ENCODE measurements at regions not wholly inside any gene's neighbourhood (a gene's known extent, or its start where the extent isn't known, plus 50 kb on each side); places are given as distances from the start of the nearest gene placed in this dataset.

DNA sequence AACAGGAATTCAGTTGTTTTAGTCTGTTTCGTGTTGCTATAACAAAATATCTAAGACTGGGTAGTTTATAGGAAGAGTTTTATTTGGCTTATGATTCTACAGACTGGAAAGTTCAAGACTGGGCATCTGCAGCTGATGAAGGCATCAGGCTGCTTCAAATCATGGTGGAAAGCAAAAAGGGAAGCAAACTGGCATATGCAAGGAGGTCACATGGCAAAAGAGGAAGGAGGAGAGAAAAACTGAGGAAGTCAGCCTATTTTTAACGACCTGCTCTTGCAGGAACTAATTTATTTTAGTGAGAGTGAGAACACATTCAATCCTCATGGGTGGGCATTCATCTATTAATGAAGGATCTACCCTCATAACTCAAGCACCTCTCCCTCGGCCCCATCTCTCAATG, 363.1 kb upstream of the HS3ST1 start:
- TF ChIP-seq, protein P1, sequence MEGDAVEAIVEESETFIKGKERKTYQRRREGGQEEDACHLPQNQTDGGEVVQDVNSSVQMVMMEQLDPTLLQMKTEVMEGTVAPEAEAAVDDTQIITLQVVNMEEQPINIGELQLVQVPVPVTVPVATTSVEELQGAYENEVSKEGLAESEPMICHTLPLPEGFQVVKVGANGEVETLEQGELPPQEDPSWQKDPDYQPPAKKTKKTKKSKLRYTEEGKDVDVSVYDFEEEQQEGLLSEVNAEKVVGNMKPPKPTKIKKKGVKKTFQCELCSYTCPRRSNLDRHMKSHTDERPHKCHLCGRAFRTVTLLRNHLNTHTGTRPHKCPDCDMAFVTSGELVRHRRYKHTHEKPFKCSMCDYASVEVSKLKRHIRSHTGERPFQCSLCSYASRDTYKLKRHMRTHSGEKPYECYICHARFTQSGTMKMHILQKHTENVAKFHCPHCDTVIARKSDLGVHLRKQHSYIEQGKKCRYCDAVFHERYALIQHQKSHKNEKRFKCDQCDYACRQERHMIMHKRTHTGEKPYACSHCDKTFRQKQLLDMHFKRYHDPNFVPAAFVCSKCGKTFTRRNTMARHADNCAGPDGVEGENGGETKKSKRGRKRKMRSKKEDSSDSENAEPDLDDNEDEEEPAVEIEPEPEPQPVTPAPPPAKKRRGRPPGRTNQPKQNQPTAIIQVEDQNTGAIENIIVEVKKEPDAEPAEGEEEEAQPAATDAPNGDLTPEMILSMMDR (conservative IDR thresholded peaks at IDR 0.05 in 1 of 2, IDR thresholded peaks at IDR 0.05 in 1 of 2; ENCODE audit: extremely low read depth in 1 of 2, insufficient read depth in 1 of 2, low read depth in 1 of 2, low read length in 2 of 2) = no peak
- TF ChIP-seq EZH2 (IDR thresholded peaks at IDR 0.05; ENCODE audit: borderline replicate concordance, low read length) = no peak
